22Rv1 (cell line): ENCODE measurements at regions not wholly inside any gene's neighbourhood (a gene's known extent, or its start where the extent isn't known, plus 50 kb on each side); places are given as distances from the start of the nearest gene placed in this dataset.

Experiments
- ZFX ChIP-seq: fragments of 450-650 bp; IDR thresholded peaks from 2 replicates; pipeline ENCODE4 v1.6.1; 2017; ENCODE audit warnings: antibody characterized with exemption, borderline replicate concordance
- TF ChIP-seq, protein P1 (sequence below): fragments of 450-650 bp; IDR thresholded peaks from 2 replicates; pipeline ENCODE4 v1.5.1; 2017; ENCODE audit warnings: mild to moderate bottlenecking

DNA sequence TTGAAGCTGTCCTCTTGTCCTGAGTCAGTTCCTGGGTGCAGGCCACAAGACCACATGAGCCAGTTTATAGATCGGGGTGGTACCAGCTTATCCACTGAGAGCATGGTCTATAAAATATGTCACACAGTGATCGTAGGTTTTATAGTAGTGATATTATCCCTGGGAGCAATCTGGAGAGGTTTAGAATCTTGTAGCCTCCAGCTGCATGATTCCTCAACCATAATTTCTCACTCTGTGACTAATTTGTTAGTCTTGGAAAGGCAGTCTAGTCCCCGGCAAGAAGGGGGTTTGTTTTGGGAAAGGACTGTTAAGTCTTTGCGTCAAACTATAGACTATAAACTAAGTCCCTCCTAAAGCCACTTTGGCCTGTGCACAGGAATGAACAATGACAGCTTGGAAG lies 693.0 kb upstream of the CADM2 start:
- TF ChIP-seq, protein P1, sequence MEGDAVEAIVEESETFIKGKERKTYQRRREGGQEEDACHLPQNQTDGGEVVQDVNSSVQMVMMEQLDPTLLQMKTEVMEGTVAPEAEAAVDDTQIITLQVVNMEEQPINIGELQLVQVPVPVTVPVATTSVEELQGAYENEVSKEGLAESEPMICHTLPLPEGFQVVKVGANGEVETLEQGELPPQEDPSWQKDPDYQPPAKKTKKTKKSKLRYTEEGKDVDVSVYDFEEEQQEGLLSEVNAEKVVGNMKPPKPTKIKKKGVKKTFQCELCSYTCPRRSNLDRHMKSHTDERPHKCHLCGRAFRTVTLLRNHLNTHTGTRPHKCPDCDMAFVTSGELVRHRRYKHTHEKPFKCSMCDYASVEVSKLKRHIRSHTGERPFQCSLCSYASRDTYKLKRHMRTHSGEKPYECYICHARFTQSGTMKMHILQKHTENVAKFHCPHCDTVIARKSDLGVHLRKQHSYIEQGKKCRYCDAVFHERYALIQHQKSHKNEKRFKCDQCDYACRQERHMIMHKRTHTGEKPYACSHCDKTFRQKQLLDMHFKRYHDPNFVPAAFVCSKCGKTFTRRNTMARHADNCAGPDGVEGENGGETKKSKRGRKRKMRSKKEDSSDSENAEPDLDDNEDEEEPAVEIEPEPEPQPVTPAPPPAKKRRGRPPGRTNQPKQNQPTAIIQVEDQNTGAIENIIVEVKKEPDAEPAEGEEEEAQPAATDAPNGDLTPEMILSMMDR, result no peak
- no peak for TF ChIP-seq ZFX
